Fibroblast of lung (primary cell): ENCODE measurements at regions not wholly inside any gene's neighbourhood (a gene's known extent, or its start where the extent isn't known, plus 50 kb on each side); places are given as distances from the start of the nearest gene placed in this dataset.

Experiments used
- EZH2 ChIP-seq: IDR thresholded peaks from 2 replicates; pipeline ENCODE4 v1.5.1; 2012; ENCODE audit warnings: low read length, control low read depth, mild to moderate bottlenecking; ENCODE audit errors: missing control alignments
- TF ChIP-seq, protein P1 (sequence below), 2 donors: IDR thresholded peaks in 1 of 2; conservative IDR thresholded peaks in 1 of 2; 1 replicate in 1 of 2; 2 replicates in 1 of 2; pipeline ENCODE4 v1.5.1; 2011 to 2012; ENCODE audit warnings: low read length in 2 of 2, control low read depth in 1 of 2, inconsistent platforms in 1 of 2, low read depth in 1 of 2, mild to moderate bottlenecking in 1 of 2

DNA sequence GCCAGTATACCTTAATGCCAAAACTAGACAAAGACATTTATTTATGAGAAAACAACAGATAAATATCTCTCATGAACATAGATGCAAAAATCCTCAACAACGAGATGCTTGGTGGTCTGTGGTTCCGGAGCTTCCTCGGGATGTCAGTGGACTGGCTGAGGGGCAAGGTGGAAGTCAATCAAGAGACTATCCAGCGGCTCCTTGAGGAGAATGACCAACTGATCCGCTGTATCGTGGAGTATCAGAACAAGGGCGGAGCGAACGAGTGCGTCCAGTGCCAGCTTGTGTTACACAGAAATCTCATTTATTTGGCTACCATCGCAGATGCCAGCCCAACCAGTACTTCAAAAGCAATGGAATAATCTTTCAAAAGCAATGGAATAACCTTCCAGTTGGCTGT, 60.0 kb upstream of the PARD3 start:
- TF ChIP-seq, protein P1, sequence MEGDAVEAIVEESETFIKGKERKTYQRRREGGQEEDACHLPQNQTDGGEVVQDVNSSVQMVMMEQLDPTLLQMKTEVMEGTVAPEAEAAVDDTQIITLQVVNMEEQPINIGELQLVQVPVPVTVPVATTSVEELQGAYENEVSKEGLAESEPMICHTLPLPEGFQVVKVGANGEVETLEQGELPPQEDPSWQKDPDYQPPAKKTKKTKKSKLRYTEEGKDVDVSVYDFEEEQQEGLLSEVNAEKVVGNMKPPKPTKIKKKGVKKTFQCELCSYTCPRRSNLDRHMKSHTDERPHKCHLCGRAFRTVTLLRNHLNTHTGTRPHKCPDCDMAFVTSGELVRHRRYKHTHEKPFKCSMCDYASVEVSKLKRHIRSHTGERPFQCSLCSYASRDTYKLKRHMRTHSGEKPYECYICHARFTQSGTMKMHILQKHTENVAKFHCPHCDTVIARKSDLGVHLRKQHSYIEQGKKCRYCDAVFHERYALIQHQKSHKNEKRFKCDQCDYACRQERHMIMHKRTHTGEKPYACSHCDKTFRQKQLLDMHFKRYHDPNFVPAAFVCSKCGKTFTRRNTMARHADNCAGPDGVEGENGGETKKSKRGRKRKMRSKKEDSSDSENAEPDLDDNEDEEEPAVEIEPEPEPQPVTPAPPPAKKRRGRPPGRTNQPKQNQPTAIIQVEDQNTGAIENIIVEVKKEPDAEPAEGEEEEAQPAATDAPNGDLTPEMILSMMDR (conservative IDR thresholded peaks at IDR 0.05 in 1 of 2, IDR thresholded peaks at IDR 0.05 in 1 of 2; ENCODE audit: low read depth in 1 of 2, low read length in 2 of 2), result no peak
- no peak for TF ChIP-seq EZH2
